ENCODE measurements at regions not wholly inside any gene's neighbourhood (a gene's known extent, or its start where the extent isn't known, plus 50 kb on each side); places are given as distances from the start of the nearest gene placed in this dataset.

GRCh38 chr18:3380384-3380961 lies 69.5 kb upstream of the TGIF1 start (continued):
- no peak for TF ChIP-seq TCF7L2 (IDR thresholded peaks at IDR 0.05; ENCODE audit: borderline replicate concordance, low read depth, low read length)
- no peak for TF ChIP-seq ZNF366 (tag by site-specific recombination; conservative IDR thresholded peaks at IDR 0.05)
- TF ChIP-seq ZBTB8A (tag by site-specific recombination; IDR thresholded peaks at IDR 0.05): no peak
- TF ChIP-seq ZNF112 (tag by site-specific recombination; IDR thresholded peaks at IDR 0.05): no peak
- no peak for TF ChIP-seq ZXDB (tag by site-specific recombination; IDR thresholded peaks at IDR 0.05)
- no peak for TF ChIP-seq ZNF10 (tag by site-specific recombination; IDR thresholded peaks at IDR 0.05)
- no peak for TF ChIP-seq ZNF707 (tag by site-specific recombination; IDR thresholded peaks at IDR 0.05)
- TF ChIP-seq GLI2 (tag by site-specific recombination; IDR thresholded peaks at IDR 0.05; ENCODE audit: borderline replicate concordance, low read depth): no peak
- TF ChIP-seq, protein P1, sequence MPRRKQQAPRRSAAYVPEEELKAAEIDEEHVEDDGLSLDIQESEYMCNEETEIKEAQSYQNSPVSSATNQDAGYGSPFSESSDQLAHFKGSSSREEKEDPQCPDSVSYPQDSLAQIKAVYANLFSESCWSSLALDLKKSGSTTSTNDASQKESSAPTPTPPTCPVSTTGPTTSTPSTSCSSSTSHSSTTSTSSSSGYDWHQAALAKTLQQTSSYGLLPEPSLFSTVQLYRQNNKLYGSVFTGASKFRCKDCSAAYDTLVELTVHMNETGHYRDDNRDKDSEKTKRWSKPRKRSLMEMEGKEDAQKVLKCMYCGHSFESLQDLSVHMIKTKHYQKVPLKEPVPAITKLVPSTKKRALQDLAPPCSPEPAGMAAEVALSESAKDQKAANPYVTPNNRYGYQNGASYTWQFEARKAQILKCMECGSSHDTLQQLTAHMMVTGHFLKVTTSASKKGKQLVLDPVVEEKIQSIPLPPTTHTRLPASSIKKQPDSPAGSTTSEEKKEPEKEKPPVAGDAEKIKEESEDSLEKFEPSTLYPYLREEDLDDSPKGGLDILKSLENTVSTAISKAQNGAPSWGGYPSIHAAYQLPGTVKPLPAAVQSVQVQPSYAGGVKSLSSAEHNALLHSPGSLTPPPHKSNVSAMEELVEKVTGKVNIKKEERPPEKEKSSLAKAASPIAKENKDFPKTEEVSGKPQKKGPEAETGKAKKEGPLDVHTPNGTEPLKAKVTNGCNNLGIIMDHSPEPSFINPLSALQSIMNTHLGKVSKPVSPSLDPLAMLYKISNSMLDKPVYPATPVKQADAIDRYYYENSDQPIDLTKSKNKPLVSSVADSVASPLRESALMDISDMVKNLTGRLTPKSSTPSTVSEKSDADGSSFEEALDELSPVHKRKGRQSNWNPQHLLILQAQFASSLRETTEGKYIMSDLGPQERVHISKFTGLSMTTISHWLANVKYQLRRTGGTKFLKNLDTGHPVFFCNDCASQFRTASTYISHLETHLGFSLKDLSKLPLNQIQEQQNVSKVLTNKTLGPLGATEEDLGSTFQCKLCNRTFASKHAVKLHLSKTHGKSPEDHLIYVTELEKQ (tag by site-specific recombination; IDR thresholded peaks at IDR 0.05; ENCODE audit: borderline replicate concordance): no peak
- TF ChIP-seq, protein P2, sequence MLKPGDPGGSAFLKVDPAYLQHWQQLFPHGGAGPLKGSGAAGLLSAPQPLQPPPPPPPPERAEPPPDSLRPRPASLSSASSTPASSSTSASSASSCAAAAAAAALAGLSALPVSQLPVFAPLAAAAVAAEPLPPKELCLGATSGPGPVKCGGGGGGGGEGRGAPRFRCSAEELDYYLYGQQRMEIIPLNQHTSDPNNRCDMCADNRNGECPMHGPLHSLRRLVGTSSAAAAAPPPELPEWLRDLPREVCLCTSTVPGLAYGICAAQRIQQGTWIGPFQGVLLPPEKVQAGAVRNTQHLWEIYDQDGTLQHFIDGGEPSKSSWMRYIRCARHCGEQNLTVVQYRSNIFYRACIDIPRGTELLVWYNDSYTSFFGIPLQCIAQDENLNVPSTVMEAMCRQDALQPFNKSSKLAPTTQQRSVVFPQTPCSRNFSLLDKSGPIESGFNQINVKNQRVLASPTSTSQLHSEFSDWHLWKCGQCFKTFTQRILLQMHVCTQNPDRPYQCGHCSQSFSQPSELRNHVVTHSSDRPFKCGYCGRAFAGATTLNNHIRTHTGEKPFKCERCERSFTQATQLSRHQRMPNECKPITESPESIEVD (tag by site-specific recombination; IDR thresholded peaks at IDR 0.05): no peak
- no peak for TF ChIP-seq ZNF37A (tag by site-specific recombination; IDR thresholded peaks at IDR 0.05)

- Histone ChIP-seq H3K4me1 (ENCODE audit: control insufficient read depth, insufficient read depth, low read length) (peaks cover 5% of the 10 kb centered on the region; the same call in 1 of the 2 replicates), H3K36me3 (ENCODE audit: control insufficient read depth in 2 of 2, insufficient read depth in 1 of 2, low read length in 2 of 2) (no peaks in the 10 kb centered on the region), H3K9me3 (ENCODE audit: control insufficient read depth, insufficient read depth, low read depth, low read length) (no peaks in the 10 kb centered on the region), H3K27ac (ENCODE audit: extremely low read depth, low read depth, low read length) (peak overlapping the region; percentile 24; the same call in 1 of the 2 replicates), H3K4me3 (ENCODE audit: low read depth, low read length) (no peak overlapping the region)
- ChIA-PET CTCF (interaction anchor here (0.6 to 2.1 kb wide), 8 partner anchors 10 to 487 kb away, joined by 3 to 6 read pairs (median 4); no protein-coding TSS in a partner anchor), POLR2A (interaction anchor here (0.6 to 1.9 kb wide), 10 partner anchors 22 to 220 kb away, joined by 3 to 10 read pairs (median 4); no protein-coding TSS in a partner anchor)
- TF ChIP-seq SP3 (tag by site-specific recombination; IDR thresholded peaks at IDR 0.05) (no peak; the same call in 1 of the 2 replicates), ZSCAN30 (tag by site-specific recombination; IDR thresholded peaks at IDR 0.05) (no peak), PATZ1 (tag by site-specific recombination; IDR thresholded peaks at IDR 0.05) (no peak), ZNF266 (tag by site-specific recombination; IDR thresholded peaks at IDR 0.05; ENCODE audit: low read depth) (no peak), BCL6B (tag by site-specific recombination; IDR thresholded peaks at IDR 0.05) (no peak)
- TF ChIP-seq, protein P3, sequence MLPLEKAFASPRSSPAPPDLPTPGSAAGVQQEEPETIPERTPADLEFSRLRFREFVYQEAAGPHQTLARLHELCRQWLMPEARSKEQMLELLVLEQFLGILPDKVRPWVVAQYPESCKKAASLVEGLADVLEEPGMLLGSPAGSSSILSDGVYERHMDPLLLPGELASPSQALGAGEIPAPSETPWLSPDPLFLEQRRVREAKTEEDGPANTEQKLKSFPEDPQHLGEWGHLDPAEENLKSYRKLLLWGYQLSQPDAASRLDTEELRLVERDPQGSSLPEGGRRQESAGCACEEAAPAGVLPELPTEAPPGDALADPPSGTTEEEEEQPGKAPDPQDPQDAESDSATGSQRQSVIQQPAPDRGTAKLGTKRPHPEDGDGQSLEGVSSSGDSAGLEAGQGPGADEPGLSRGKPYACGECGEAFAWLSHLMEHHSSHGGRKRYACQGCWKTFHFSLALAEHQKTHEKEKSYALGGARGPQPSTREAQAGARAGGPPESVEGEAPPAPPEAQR (tag by site-specific recombination; IDR thresholded peaks at IDR 0.05): no peak
- TF ChIP-seq, protein P1 (tag by site-specific recombination; IDR thresholded peaks at IDR 0.05; ENCODE audit: borderline replicate concordance): no peak
- TF ChIP-seq, protein P4, sequence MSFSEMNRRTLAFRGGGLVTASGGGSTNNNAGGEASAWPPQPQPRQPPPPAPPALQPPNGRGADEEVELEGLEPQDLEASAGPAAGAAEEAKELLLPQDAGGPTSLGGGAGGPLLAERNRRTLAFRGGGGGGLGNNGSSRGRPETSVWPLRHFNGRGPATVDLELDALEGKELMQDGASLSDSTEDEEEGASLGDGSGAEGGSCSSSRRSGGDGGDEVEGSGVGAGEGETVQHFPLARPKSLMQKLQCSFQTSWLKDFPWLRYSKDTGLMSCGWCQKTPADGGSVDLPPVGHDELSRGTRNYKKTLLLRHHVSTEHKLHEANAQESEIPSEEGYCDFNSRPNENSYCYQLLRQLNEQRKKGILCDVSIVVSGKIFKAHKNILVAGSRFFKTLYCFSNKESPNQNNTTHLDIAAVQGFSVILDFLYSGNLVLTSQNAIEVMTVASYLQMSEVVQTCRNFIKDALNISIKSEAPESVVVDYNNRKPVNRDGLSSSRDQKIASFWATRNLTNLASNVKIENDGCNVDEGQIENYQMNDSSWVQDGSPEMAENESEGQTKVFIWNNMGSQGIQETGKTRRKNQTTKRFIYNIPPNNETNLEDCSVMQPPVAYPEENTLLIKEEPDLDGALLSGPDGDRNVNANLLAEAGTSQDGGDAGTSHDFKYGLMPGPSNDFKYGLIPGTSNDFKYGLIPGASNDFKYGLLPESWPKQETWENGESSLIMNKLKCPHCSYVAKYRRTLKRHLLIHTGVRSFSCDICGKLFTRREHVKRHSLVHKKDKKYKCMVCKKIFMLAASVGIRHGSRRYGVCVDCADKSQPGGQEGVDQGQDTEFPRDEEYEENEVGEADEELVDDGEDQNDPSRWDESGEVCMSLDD (tag by site-specific recombination; IDR thresholded peaks at IDR 0.05): no peak
Observed at GRCh38 chr18:3383381-3383915, 66.5 kb upstream of the TGIF1 start.
